GM12878 (cell line): ENCODE measurements at regions not wholly inside any gene's neighbourhood (a gene's known extent, or its start where the extent isn't known, plus 50 kb on each side); places are given as distances from the start of the nearest gene placed in this dataset.

Source experiments
- ATAC-seq: fragments of 200-7000 bp; cut with Tn5 transposase; 3 replicates; pipeline ENCODE4 v1.9.1; 2020; ENCODE audit warnings: mild to moderate bottlenecking, moderate library complexity
- BruUV-seq: library from RNA; stranded (reverse); fragments of 400-500 nt; replicated peaks from 2 replicates; lab custom pipeline; 2021; lab: Mats Ljungman, UMichigan
- CTCF ChIA-PET: fragments of 300-600 bp; sonication (Branson Sonifier 250); formaldehyde crosslinking; extraction: SDS; loops from one replicate; lab custom pipeline; 2021; ENCODE audit warnings: inconsistent platforms; lab: Yijun Ruan, JAX
- POLR2A ChIA-PET: fragments of 350-600 bp; formaldehyde crosslinking; extraction: SDS; loops from one replicate; lab custom pipeline; 2021; ENCODE audit warnings: inconsistent platforms; lab: Charles Lee
- RAD21 ChIA-PET: fragments of 300-600 bp; sonication (Branson Sonifier 250); formaldehyde crosslinking; loops from one replicate; lab custom pipeline; 2023; ENCODE audit warnings: antibody characterized with exemption; ENCODE audit not compliant: unreplicated experiment; lab: Charles Lee
- SMC1A ChIA-PET: fragments of 300-600 bp; sonication (Branson Sonifier 250); formaldehyde crosslinking; loops from one replicate; lab custom pipeline; 2023; ENCODE audit not compliant: unreplicated experiment, uncharacterized antibody; lab: Charles Lee
- DNase-seq: peaks from one replicate; pipeline ENCODE4 v3.0.0-alpha.2; 2011; ENCODE audit warnings: low read depth, low spot score
- FAIRE-seq: peaks from 3 replicates; lab custom pipeline; 2011; peaks lifted over from hg19 to GRCh38; lab: Jason Lieb, UNC
- H2AFZ ChIP-seq: 2 replicates; pipeline ENCODE4 v1.6.0; 2011; ENCODE audit warnings: low read depth, low read length, control low read depth; ENCODE audit not compliant: control insufficient read depth
- H3K27ac ChIP-seq: 2 replicates; pipeline ENCODE4 v1.5.1; 2011; ENCODE audit warnings: control low read depth; ENCODE audit not compliant: control insufficient read depth, insufficient read depth
- H3K27me3 ChIP-seq, 2 experiments: replicated peaks in 1 of 2; 2 replicates each; pipeline versions ENCODE4 v1.6.0 to v1.6.1; 2011; ENCODE audit warnings: low read length in 1 of 2; ENCODE audit not compliant: control insufficient read depth in 2 of 2, insufficient read depth in 2 of 2
- H3K36me3 ChIP-seq, 2 experiments: 2 replicates each; pipeline ENCODE4 v1.5.1; 2011; ENCODE audit warnings: low read length in 1 of 2; ENCODE audit not compliant: control insufficient read depth in 2 of 2, insufficient read depth in 2 of 2
- H3K4me1 ChIP-seq: 2 replicates; pipeline ENCODE4 v1.6.1; 2011; ENCODE audit warnings: mild to moderate bottlenecking, low read length, moderate library complexity, mixed read lengths; ENCODE audit not compliant: control insufficient read depth, insufficient read depth
- H3K4me2 ChIP-seq: 2 replicates; pipeline ENCODE4 v1.6.0; 2011; ENCODE audit warnings: control low read depth; ENCODE audit not compliant: control insufficient read depth, insufficient read depth
- H3K4me3 ChIP-seq: fragments of 200-600 bp; sonication (generic); 2 replicates; pipeline ENCODE4 v1.5.1; 2016
- H3K79me2 ChIP-seq: 2 replicates; pipeline ENCODE4 v1.6.0; 2011; ENCODE audit warnings: low read length; ENCODE audit not compliant: control insufficient read depth, insufficient read depth
- H3K9ac ChIP-seq: 2 replicates; pipeline ENCODE4 v1.8.0; 2011; ENCODE audit warnings: low read length, control low read depth, mixed read lengths; ENCODE audit not compliant: control insufficient read depth, insufficient read depth
- H3K9me3 ChIP-seq: replicated peaks from 3 replicates; pipeline ENCODE4 v1.5.1; 2011; ENCODE audit warnings: mild to moderate bottlenecking, low read length; ENCODE audit not compliant: control insufficient read depth, insufficient read depth
- H4K20me1 ChIP-seq: 2 replicates; pipeline ENCODE4 v1.6.0; 2011; ENCODE audit not compliant: control insufficient read depth, insufficient read depth
- ASH2L ChIP-seq: fragments of 300-600, 200-600 bp; sonication (generic); IDR thresholded peaks from 2 replicates; pipeline ENCODE4 v1.6.1; 2017; ENCODE audit warnings: low read depth, mild to moderate bottlenecking, borderline replicate concordance
- CBX3 ChIP-seq: fragments of 200-600 bp; sonication (generic); IDR thresholded peaks from 2 replicates; pipeline ENCODE4 v1.6.1; 2016; ENCODE audit warnings: low read depth, borderline replicate concordance
- CHD1 ChIP-seq: IDR thresholded peaks from 2 replicates; pipeline ENCODE4 v1.6.1; 2012; ENCODE audit warnings: low read depth, low read length, improper control_type of control experiment
- FOXM1 ChIP-seq: IDR thresholded peaks from 2 replicates; pipeline ENCODE4 v1.6.1; 2012; ENCODE audit warnings: low read depth, mild to moderate bottlenecking, inconsistent platforms, low read length, moderate library complexity
- HDAC6 ChIP-seq: fragments of 200-600 bp; sonication (generic); IDR thresholded peaks from one replicate; pipeline ENCODE4 v1.8.0; 2017; ENCODE audit warnings: antibody characterized with exemption; ENCODE audit not compliant: unreplicated experiment
- KDM1A ChIP-seq: fragments of 200-600 bp; sonication (generic); IDR thresholded peaks from 2 replicates; pipeline ENCODE4 v1.6.1; 2016; ENCODE audit warnings: borderline replicate concordance
- MAX ChIP-seq: IDR thresholded peaks from 2 replicates; pipeline ENCODE4 v1.6.1; 2012; ENCODE audit warnings: low read depth, low read length, improper control_type of control experiment
- MLLT1 ChIP-seq: fragments of 450-650 bp; IDR thresholded peaks from 2 replicates; pipeline ENCODE4 v1.6.1; 2016; ENCODE audit warnings: mild to moderate bottlenecking
- NFXL1 ChIP-seq: fragments of 450-650 bp; IDR thresholded peaks from 2 replicates; pipeline ENCODE4 v1.6.1; 2017; ENCODE audit warnings: antibody characterized with exemption, mild to moderate bottlenecking, borderline replicate concordance
- NFYB ChIP-seq: IDR thresholded peaks from 2 replicates; pipeline ENCODE4 v1.6.1; 2011; ENCODE audit warnings: low read depth, mild to moderate bottlenecking, low read length, improper control_type of control experiment, moderate library complexity; ENCODE audit not compliant: insufficient read depth
- RUNX3 ChIP-seq: IDR thresholded peaks from 2 replicates; pipeline ENCODE4 v1.6.1; 2012; ENCODE audit warnings: low read length, inconsistent platforms
- WRNIP1 ChIP-seq: IDR thresholded peaks from 2 replicates; pipeline ENCODE4 v1.6.1; 2011; ENCODE audit warnings: low read depth, low read length, improper control_type of control experiment, borderline replicate concordance
- ZBTB33 ChIP-seq: fragments of 450-650 bp; IDR thresholded peaks from 2 replicates; pipeline ENCODE4 v1.6.1; 2017; ENCODE audit warnings: mild to moderate bottlenecking
- ZNF384 ChIP-seq: IDR thresholded peaks from 2 replicates; pipeline ENCODE4 v1.6.1; 2012; ENCODE audit warnings: low read depth, mild to moderate bottlenecking, low read length, improper control_type of control experiment, borderline replicate concordance
- ZSCAN29 ChIP-seq: fragments of 450-650 bp; IDR thresholded peaks from 2 replicates; pipeline ENCODE4 v1.6.1; 2017; ENCODE audit warnings: mild to moderate bottlenecking, moderate library complexity
- WGBS: methylation state at CpG from one replicate; pipeline ENCODE4 v1.1.6; 2016; ENCODE audit warnings: low lambda C conversion rate; ENCODE audit not compliant: insufficient replicate concordance, insufficient coverage; ENCODE audit errors: missing lambda C conversion rate; 5-methylcytosine and 5-hydroxymethylcytosine counted together
- in situ Hi-C: fragments of 300-500 bp; cut with MboI; formaldehyde crosslinking; loops from 9 replicates; pipeline ENCODE4 v1.14.3; 2018; ENCODE audit warnings: mixed read lengths
- intact Hi-C: fragments of 100-400 bp; cut with micrococcal nuclease; formaldehyde crosslinking; loops from one replicate; pipeline ENCODE4 v1.14.2; 2022; ENCODE audit not compliant: unreplicated experiment

- no peak overlapping the region for H3K4me2 ChIP-seq
- H2AFZ ChIP-seq, result no peak overlapping the region
- no peak overlapping the region for H3K27ac ChIP-seq
- 79% methylated on average over 3 of the region's 3 CpGs for WGBS
- H4K20me1 ChIP-seq, result no peaks in the 10 kb centered on the region
- no peak overlapping the region for H3K9ac ChIP-seq
- ChIA-PET POLR2A (interaction anchor here (2.2 kb wide), 1 partner anchor 18 kb away, joined by 12 read pairs; no protein-coding TSS in a partner anchor), RAD21 (interaction anchor here (1.7 kb wide), 1 partner anchor 79 kb away, joined by 5 read pairs; no protein-coding TSS in a partner anchor), SMC1A (interaction anchor here (0.6 to 3.7 kb wide), 5 partner anchors 8 to 77 kb away, joined by 3 to 21 read pairs (median 4); no protein-coding TSS in a partner anchor), CTCF (interaction anchor here (1.1 to 1.5 kb wide), 2 partner anchors 106 to 123 kb away, joined by 4 to 5 read pairs; no protein-coding TSS in a partner anchor)
- no peak for ATAC-seq
- no peak for FAIRE-seq
- no peaks in the 10 kb centered on the region for H3K4me1 ChIP-seq
- no peaks in the 10 kb centered on the region for H3K79me2 ChIP-seq
- in situ Hi-C loops (no loop called here), intact Hi-C loops (no loop called here)
- no peaks in the 10 kb centered on the region for H3K36me3 ChIP-seq
- no peaks in the 10 kb centered on the region; the same call in 2 of the 3 replicates for H3K9me3 ChIP-seq
- no peak overlapping the region for H3K4me3 ChIP-seq
- BruUV-seq, result no TSS peak
- no peaks in the 10 kb centered on the region for H3K27me3 ChIP-seq
- TF ChIP-seq NFYB, result no peak
- no peak for TF ChIP-seq CBX3
- TF ChIP-seq RUNX3, result no peak
- no peak for TF ChIP-seq HDAC6
- TF ChIP-seq ZSCAN29, result no peak
- TF ChIP-seq WRNIP1, result no peak
- no peak for DNase-seq
Measured at GRCh38 chr17:72433797-72434196, 313.0 kb downstream of the SOX9 start.

GRCh38 chr17:72434581-72434980 is 313.8 kb downstream of the SOX9 start:
- H3K4me1 ChIP-seq, result no peaks in the 10 kb centered on the region
- in situ Hi-C loops, result no loop called here
- FAIRE-seq (no peak), ATAC-seq (no peak), DNase-seq (no peak)
- H3K79me2 ChIP-seq, result no peaks in the 10 kb centered on the region
- BruUV-seq, result no TSS peak
- ChIA-PET RAD21 (interaction anchor here (0.7 to 1.7 kb wide), 4 partner anchors 9 to 419 kb away, joined by 3 to 5 read pairs (median 3); no protein-coding TSS in a partner anchor), SMC1A (interaction anchor here (0.7 to 3.7 kb wide), 6 partner anchors 9 to 101 kb away, joined by 3 to 21 read pairs (median 4); no protein-coding TSS in a partner anchor), POLR2A (interaction anchor here (2.2 kb wide), 1 partner anchor 17 kb away, joined by 12 read pairs; no protein-coding TSS in a partner anchor), CTCF (interaction anchor here (1.1 to 1.7 kb wide), 4 partner anchors 8 to 122 kb away, joined by 3 to 5 read pairs (median 4); no protein-coding TSS in a partner anchor)
- no peaks in the 10 kb centered on the region; the same call in 2 of the 3 replicates for H3K9me3 ChIP-seq
- H3K27ac ChIP-seq, result no peak overlapping the region
- H3K36me3 ChIP-seq, result no peaks in the 10 kb centered on the region
- intact Hi-C loops, result no loop called here
- H4K20me1 ChIP-seq, result no peaks in the 10 kb centered on the region
- no peak overlapping the region for H3K4me3 ChIP-seq
- no peak overlapping the region for H3K9ac ChIP-seq
- H3K27me3 ChIP-seq, result no peaks in the 10 kb centered on the region
- H3K4me2 ChIP-seq, result no peak overlapping the region
- H2AFZ ChIP-seq, result no peak overlapping the region
- TF ChIP-seq MAX (no peak), FOXM1 (no peak), ASH2L (no peak), CHD1 (no peak), ZNF384 (no peak), MLLT1 (no peak), KDM1A (no peak), NFXL1 (no peak), ZBTB33 (no peak)
